GM12878 (cell line): ENCODE measurements at regions not wholly inside any gene's neighbourhood (a gene's known extent, or its start where the extent isn't known, plus 50 kb on each side); places are given as distances from the start of the nearest gene placed in this dataset.

ENCODE experiments used
- ATAC-seq: fragments of 200-7000 bp; cut with Tn5 transposase; 3 replicates; pipeline ENCODE4 v1.9.1; 2020; ENCODE audit warnings: mild to moderate bottlenecking, moderate library complexity
- BruUV-seq: library from RNA; stranded (reverse); fragments of 400-500 nt; replicated peaks from 2 replicates; lab custom pipeline; 2021; lab: Mats Ljungman, UMichigan
- CTCF ChIA-PET: fragments of 300-600 bp; sonication (Branson Sonifier 250); formaldehyde crosslinking; extraction: SDS; loops from one replicate; lab custom pipeline; 2021; ENCODE audit warnings: inconsistent platforms; lab: Yijun Ruan, JAX
- POLR2A ChIA-PET: fragments of 350-600 bp; formaldehyde crosslinking; extraction: SDS; loops from one replicate; lab custom pipeline; 2021; ENCODE audit warnings: inconsistent platforms; lab: Charles Lee
- RAD21 ChIA-PET: fragments of 300-600 bp; sonication (Branson Sonifier 250); formaldehyde crosslinking; loops from one replicate; lab custom pipeline; 2023; ENCODE audit warnings: antibody characterized with exemption; ENCODE audit not compliant: unreplicated experiment; lab: Charles Lee
- SMC1A ChIA-PET: fragments of 300-600 bp; sonication (Branson Sonifier 250); formaldehyde crosslinking; loops from one replicate; lab custom pipeline; 2023; ENCODE audit not compliant: unreplicated experiment, uncharacterized antibody; lab: Charles Lee
- DNase-seq: peaks from one replicate; pipeline ENCODE4 v3.0.0-alpha.2; 2011; ENCODE audit warnings: low read depth, low spot score
- FAIRE-seq: peaks from 3 replicates; lab custom pipeline; 2011; peaks lifted over from hg19 to GRCh38; lab: Jason Lieb, UNC
- H2AFZ ChIP-seq: 2 replicates; pipeline ENCODE4 v1.6.0; 2011; ENCODE audit warnings: low read depth, low read length, control low read depth; ENCODE audit not compliant: control insufficient read depth
- H3K27ac ChIP-seq: 2 replicates; pipeline ENCODE4 v1.5.1; 2011; ENCODE audit warnings: control low read depth; ENCODE audit not compliant: control insufficient read depth, insufficient read depth
- H3K27me3 ChIP-seq, 2 experiments: replicated peaks in 1 of 2; 2 replicates each; pipeline versions ENCODE4 v1.6.0 to v1.6.1; 2011; ENCODE audit warnings: low read length in 1 of 2; ENCODE audit not compliant: control insufficient read depth in 2 of 2, insufficient read depth in 2 of 2
- H3K36me3 ChIP-seq, 2 experiments: 2 replicates each; pipeline ENCODE4 v1.5.1; 2011; ENCODE audit warnings: low read length in 1 of 2; ENCODE audit not compliant: control insufficient read depth in 2 of 2, insufficient read depth in 2 of 2
- H3K4me1 ChIP-seq: 2 replicates; pipeline ENCODE4 v1.6.1; 2011; ENCODE audit warnings: mild to moderate bottlenecking, low read length, moderate library complexity, mixed read lengths; ENCODE audit not compliant: control insufficient read depth, insufficient read depth
- H3K4me2 ChIP-seq: 2 replicates; pipeline ENCODE4 v1.6.0; 2011; ENCODE audit warnings: control low read depth; ENCODE audit not compliant: control insufficient read depth, insufficient read depth
- H3K4me3 ChIP-seq: fragments of 200-600 bp; sonication (generic); 2 replicates; pipeline ENCODE4 v1.5.1; 2016
- H3K79me2 ChIP-seq: 2 replicates; pipeline ENCODE4 v1.6.0; 2011; ENCODE audit warnings: low read length; ENCODE audit not compliant: control insufficient read depth, insufficient read depth
- H3K9ac ChIP-seq: 2 replicates; pipeline ENCODE4 v1.8.0; 2011; ENCODE audit warnings: low read length, control low read depth, mixed read lengths; ENCODE audit not compliant: control insufficient read depth, insufficient read depth
- H3K9me3 ChIP-seq: replicated peaks from 3 replicates; pipeline ENCODE4 v1.5.1; 2011; ENCODE audit warnings: mild to moderate bottlenecking, low read length; ENCODE audit not compliant: control insufficient read depth, insufficient read depth
- H4K20me1 ChIP-seq: 2 replicates; pipeline ENCODE4 v1.6.0; 2011; ENCODE audit not compliant: control insufficient read depth, insufficient read depth
- CEBPB ChIP-seq, 2 experiments: fragments of 150-350 bp in 1 of 2; IDR thresholded peaks; 2 replicates each; pipeline ENCODE4 v1.6.1; 2012 to 2014; ENCODE audit warnings: low read depth in 2 of 2, low read length in 2 of 2, borderline replicate concordance in 1 of 2, inconsistent platforms in 1 of 2
- E2F4 ChIP-seq: IDR thresholded peaks from 2 replicates; pipeline ENCODE4 v1.6.1; 2012; ENCODE audit warnings: low read depth, low read length, improper control_type of control experiment
- HDAC2 ChIP-seq: fragments of 200-600 bp; sonication (generic); IDR thresholded peaks from 2 replicates; pipeline ENCODE4 v1.6.1; 2017
- KAT2A ChIP-seq: conservative IDR thresholded peaks from 2 replicates; pipeline ENCODE4 v1.6.1; 2011; ENCODE audit warnings: low read depth, low read length; ENCODE audit not compliant: control insufficient read depth
- KDM1A ChIP-seq: fragments of 200-600 bp; sonication (generic); IDR thresholded peaks from 2 replicates; pipeline ENCODE4 v1.6.1; 2016; ENCODE audit warnings: borderline replicate concordance
- RELB ChIP-seq: fragments of 450-650 bp; IDR thresholded peaks from 2 replicates; pipeline ENCODE4 v1.6.1; 2017; ENCODE audit warnings: low read depth, mild to moderate bottlenecking, moderate library complexity
- RUNX3 ChIP-seq: IDR thresholded peaks from 2 replicates; pipeline ENCODE4 v1.6.1; 2012; ENCODE audit warnings: low read length, inconsistent platforms
- SIN3A ChIP-seq: IDR thresholded peaks from 2 replicates; pipeline ENCODE4 v1.6.1; 2012; ENCODE audit warnings: low read depth, low read length, improper control_type of control experiment
- STAT3 ChIP-seq: IDR thresholded peaks from 2 replicates; pipeline ENCODE4 v1.6.1; 2011; ENCODE audit warnings: low read depth, low read length, improper control_type of control experiment
- TARDBP ChIP-seq: IDR thresholded peaks from 2 replicates; pipeline ENCODE4 v1.6.1; 2016; ENCODE audit warnings: borderline replicate concordance
- WGBS: methylation state at CpG from one replicate; pipeline ENCODE4 v1.1.6; 2016; ENCODE audit warnings: low lambda C conversion rate; ENCODE audit not compliant: insufficient replicate concordance, insufficient coverage; ENCODE audit errors: missing lambda C conversion rate; 5-methylcytosine and 5-hydroxymethylcytosine counted together
- in situ Hi-C: fragments of 300-500 bp; cut with MboI; formaldehyde crosslinking; loops from 9 replicates; pipeline ENCODE4 v1.14.3; 2018; ENCODE audit warnings: mixed read lengths
- intact Hi-C: fragments of 100-400 bp; cut with micrococcal nuclease; formaldehyde crosslinking; loops from one replicate; pipeline ENCODE4 v1.14.2; 2022; ENCODE audit not compliant: unreplicated experiment

- Histone ChIP-seq H3K79me2 (no peaks in the 10 kb centered on the region), H3K36me3 (no peaks in the 10 kb centered on the region), H3K4me3 (no peak overlapping the region), H4K20me1 (no peaks in the 10 kb centered on the region), H3K4me2 (no peak overlapping the region), H3K9ac (no peak overlapping the region), H3K4me1 (no peaks in the 10 kb centered on the region), H2AFZ (no peak overlapping the region), H3K27me3 (no peaks in the 10 kb centered on the region), H3K9me3 (no peaks in the 10 kb centered on the region), H3K27ac (no peak overlapping the region)
- in situ Hi-C loops: no loop called here
- ChIA-PET POLR2A (no interaction called here), SMC1A (no interaction called here), RAD21 (no interaction called here), CTCF (interaction anchor here (1.5 kb wide), 1 partner anchor 533 kb away, joined by 5 read pairs; no protein-coding TSS in a partner anchor)
- no TSS peak for BruUV-seq
- ATAC-seq (no peak), FAIRE-seq (no peak), DNase-seq (no peak)
- TF ChIP-seq RUNX3: no peak
- no peak for TF ChIP-seq CEBPB (IDR thresholded peaks at IDR 0.05; ENCODE audit: borderline replicate concordance in 1 of 2, low read depth in 2 of 2, low read length in 2 of 2)
- no peak for TF ChIP-seq KAT2A
- TF ChIP-seq STAT3: no peak
- no peak for TF ChIP-seq KDM1A
- no peak for TF ChIP-seq TARDBP
- TF ChIP-seq E2F4: no peak
- TF ChIP-seq HDAC2: no peak
- no peak for TF ChIP-seq SIN3A
- no peak for TF ChIP-seq RELB
- intact Hi-C loops: loop anchor here (5.0 kb wide), 1 partner anchor 533 kb away; no protein-coding TSS in a partner anchor
- 21% methylated on average over 6 of the region's 6 CpGs for WGBS
Measured at GRCh38 chr12:71214511-71215285, 56.9 kb upstream of the TSPAN8 start.
